ENCODE measurements at regions not wholly inside any gene's neighbourhood (a gene's known extent, or its start where the extent isn't known, plus 50 kb on each side); places are given as distances from the start of the nearest gene placed in this dataset.

GRCh38 chr10:2246747-2247146, 509.4 kb upstream of the ADARB2 start:
- ChIA-PET CTCF (no interaction called here), POLR2A (ENCODE audit: low non-redundant PET) (no interaction called here)
- DNase-seq (ENCODE audit: low spot score), result peak; percentile 28

GRCh38 chr10:2245580-2245979, 508.3 kb upstream of the ADARB2 start:
- POLR2A ChIA-PET (ENCODE audit: low non-redundant PET), result no interaction called here
- TF ChIP-seq CTCF (conservative IDR thresholded peaks at IDR 0.05; ENCODE audit: low read depth), result no peak

More at GRCh38 chr10:2246747-2247146, 509.4 kb upstream of the ADARB2 start:
- no peak overlapping the region for H3K27ac ChIP-seq
- TF ChIP-seq CTCF (conservative IDR thresholded peaks at IDR 0.05; ENCODE audit: low read depth), result no peak

GRCh38 chr10:2244471-2244870, 507.1 kb upstream of the ADARB2 start:
- POLR2A ChIA-PET (ENCODE audit: low non-redundant PET), result no interaction called here
- H3K27ac ChIP-seq, result no peak overlapping the region
- CTCF ChIA-PET, result no interaction called here
- TF ChIP-seq CTCF (conservative IDR thresholded peaks at IDR 0.05; ENCODE audit: low read depth), result no peak
- DNase-seq (ENCODE audit: low spot score), result no peak

More at GRCh38 chr10:2245580-2245979, 508.3 kb upstream of the ADARB2 start:
- CTCF ChIA-PET, result no interaction called here
- H3K27ac ChIP-seq, result no peak overlapping the region
- no peak for DNase-seq (ENCODE audit: low spot score)

- DNase-seq (ENCODE audit: low spot score), result no peak
- ChIA-PET POLR2A (ENCODE audit: low non-redundant PET) (no interaction called here), CTCF (interaction anchor here (0.7 kb wide), 1 partner anchor 146 kb away, joined by 3 read pairs; no protein-coding TSS in a partner anchor)
- no peak overlapping the region for H3K27ac ChIP-seq
- TF ChIP-seq CTCF (conservative IDR thresholded peaks at IDR 0.05; ENCODE audit: low read depth), result no peak
These were observed 499.6 kb upstream of the ADARB2 start for GRCh38 chr10:2236876-2237275.

- no peak overlapping the region for H3K27ac ChIP-seq
- DNase-seq (ENCODE audit: low spot score), result peak; percentile 6
- POLR2A ChIA-PET (ENCODE audit: low non-redundant PET), result no interaction called here
- CTCF ChIA-PET, result interaction anchor here (0.6 kb wide), 1 partner anchor 261 kb away, joined by 3 read pairs; no protein-coding TSS in a partner anchor
- no peak for TF ChIP-seq CTCF (conservative IDR thresholded peaks at IDR 0.05; ENCODE audit: low read depth)
These were observed 495.2 kb upstream of the ADARB2 start for GRCh38 chr10:2232479-2232878.

GRCh38 chr10:2230478-2230877, 493.2 kb upstream of the ADARB2 start:
- ChIA-PET CTCF (no interaction called here), POLR2A (ENCODE audit: low non-redundant PET) (no interaction called here)
- no peak for DNase-seq (ENCODE audit: low spot score)
- TF ChIP-seq CTCF (conservative IDR thresholded peaks at IDR 0.05; ENCODE audit: low read depth), result no peak
- no peak overlapping the region for H3K27ac ChIP-seq
